Left lobe of liver (tissue), 2 donors: ENCODE measurements at regions not wholly inside any gene's neighbourhood (a gene's known extent, or its start where the extent isn't known, plus 50 kb on each side); places are given as distances from the start of the nearest gene placed in this dataset.

Experiments
- ATAC-seq: fragments of 200-7000 bp; cut with Tn5 transposase; one replicate; pipeline ENCODE4 v1.9.1; 2020; ENCODE audit warnings: mild to moderate bottlenecking, moderate library complexity
- DNase-seq: peaks from one replicate; pipeline ENCODE4 v3.0.0-alpha.2; 2020; ENCODE audit warnings: low spot score
- donor health status: DM: no; HTN: no; CAD: no; lungs with moderate emphysema.
- donor health status: DM: no; HTN: yes; CAD: no.

GRCh38 chr9:86405086-86405491 lies 50.9 kb upstream of the TUT7 start:
- no peak for DNase-seq
- peak; percentile 67 for ATAC-seq
